Stimulated activated CD4-positive, alpha-beta T cell treated with anti-CD3 and anti-CD28 coated beads, Interleukin-4, amount 100 ng/mL, for 4 hours (primary cell): ENCODE measurements at regions not wholly inside any gene's neighbourhood (a gene's known extent, or its start where the extent isn't known, plus 50 kb on each side); places are given as distances from the start of the nearest gene placed in this dataset.

Experiments
- DNase-seq, 2 experiments: peaks; one replicate each; pipeline ENCODE4 v3.0.0-alpha.2; 2020

GRCh38 chr9:108483676-108484075 is 372.1 kb downstream of the ACTL7B start:
- no peak for DNase-seq

- no peak for DNase-seq
These were observed 375.7 kb downstream of the ACTL7B start for GRCh38 chr9:108479989-108480652.

DNA sequence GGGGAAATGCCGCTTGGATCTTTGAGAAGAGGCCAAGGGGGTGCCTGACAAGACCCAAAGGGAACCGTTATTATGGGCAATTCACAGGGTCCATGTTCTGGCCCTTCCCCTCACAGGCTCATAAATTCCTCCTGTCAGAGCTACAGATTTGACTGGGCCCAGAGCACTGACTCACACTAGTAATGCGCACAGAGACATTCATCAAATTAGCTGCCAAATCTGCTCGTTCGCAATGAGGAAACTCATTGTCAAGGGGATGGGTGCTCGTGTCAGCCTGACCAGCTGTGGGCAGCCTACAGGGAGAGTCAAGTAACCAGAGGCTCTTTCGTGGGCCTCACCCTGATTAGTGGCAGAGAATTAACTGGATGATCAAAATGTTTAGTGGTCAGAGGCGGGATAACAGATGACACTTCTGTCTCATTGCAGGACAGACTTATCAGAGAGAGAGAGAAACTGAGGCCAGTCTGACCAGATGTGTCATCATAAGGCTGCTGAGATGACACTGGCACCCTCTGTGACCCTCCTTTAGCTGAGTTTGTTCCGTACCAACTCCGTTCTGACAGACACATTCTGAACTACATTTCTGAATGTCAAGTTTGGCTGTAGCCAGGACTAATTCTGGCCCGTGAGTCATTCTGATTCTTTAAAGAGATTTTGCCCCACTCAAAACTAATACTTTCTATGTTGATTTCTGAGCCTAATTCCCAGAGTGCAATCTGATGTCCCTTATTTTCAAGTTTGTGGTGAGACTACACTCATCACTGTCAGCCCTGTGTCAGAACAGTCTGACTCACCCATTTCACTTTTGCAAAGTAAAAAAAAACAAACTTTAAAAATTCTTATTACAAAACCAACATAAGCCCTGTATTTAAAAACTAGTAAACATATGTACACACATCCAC is 377.1 kb downstream of the ACTL7B start:
- no peak for DNase-seq

DNA sequence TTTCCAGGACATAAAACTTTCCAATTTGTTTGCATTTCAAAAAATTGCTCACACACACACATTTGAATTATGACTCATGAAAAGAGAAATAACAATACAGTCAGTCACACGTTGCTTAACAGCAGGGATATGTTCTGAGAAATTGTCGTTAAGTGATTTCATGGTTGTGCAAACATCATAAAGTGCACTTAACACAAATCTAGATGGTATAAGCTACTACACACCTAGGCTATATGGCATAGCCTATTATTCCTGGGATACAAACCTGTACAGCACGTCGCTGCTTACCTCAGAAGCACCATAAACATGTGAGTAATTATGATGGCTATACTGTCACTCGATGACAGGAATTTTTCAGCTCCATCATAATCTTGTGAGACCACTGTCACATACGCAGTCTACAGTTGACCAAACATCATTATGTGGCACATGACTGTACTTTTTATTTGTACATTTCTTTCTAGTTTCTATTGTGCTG is 378.2 kb downstream of the ACTL7B start:
- DNase-seq = no peak

- no peak for DNase-seq
These were observed 379.2 kb downstream of the ACTL7B start for GRCh38 chr9:108476574-108476973.

DNA sequence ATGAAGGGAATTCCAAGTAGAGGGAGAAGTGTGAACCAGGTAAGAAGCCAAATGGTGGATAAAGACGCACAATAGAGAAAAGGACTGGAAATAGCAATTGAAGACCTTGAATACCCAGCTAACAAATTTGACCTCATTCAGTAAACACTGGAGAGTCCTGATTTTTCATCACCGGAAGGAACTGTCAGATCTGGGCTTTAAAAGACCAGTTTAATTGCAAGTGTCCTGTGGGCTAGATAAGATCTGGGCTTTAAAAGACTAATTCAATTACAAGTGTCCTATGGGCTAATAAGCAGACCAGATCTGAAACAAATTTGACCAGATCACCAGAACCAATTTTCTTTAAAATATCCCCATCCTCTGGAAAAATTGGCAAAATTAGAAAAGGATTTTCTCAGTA is 380.0 kb downstream of the ACTL7B start:
- DNase-seq = no peak

GRCh38 chr9:108474356-108474755 is 381.4 kb downstream of the ACTL7B start:
- DNase-seq = no peak

DNA sequence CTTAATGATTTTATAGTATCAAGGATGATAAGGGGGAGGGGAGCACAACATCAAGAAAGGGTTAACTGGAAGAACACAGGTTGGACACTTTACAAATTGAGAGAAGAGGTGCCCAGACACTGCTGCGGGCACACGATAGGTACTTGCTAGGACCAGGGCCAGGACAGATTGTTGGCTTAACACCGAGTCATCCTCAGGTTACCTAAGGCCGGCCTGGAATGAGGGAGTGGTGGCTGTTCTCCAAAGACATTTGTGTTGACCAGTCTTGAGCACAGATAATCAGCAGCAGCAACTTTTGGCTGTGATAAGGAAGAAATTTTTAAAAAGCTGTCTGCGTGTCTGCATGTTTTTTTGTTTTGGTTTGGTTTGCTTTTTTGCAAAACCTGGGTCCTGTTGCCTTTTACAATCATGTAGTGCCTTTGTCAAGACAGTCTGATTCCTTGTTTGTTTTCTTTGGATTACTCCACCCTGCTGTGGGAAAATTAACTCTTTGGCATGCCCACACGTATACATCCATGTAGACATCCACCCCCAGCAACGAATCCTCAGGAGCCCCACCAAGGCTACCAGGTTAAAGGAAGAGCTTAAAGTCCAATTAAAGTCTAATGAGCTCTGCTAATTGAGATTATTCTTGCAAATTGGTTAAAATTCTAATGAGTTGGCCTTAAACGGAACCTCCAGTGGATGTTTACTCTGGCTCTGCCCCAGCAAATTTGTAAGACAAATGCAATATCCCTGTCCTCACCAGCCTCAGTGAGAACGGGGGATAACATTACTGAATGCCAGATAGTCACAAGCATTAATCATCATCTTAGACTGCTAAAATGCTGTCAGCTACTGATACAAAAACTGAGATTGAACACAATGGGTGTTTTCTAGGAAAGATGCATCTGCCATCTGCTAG is 382.3 kb downstream of the ACTL7B start:
- no peak for DNase-seq

DNA sequence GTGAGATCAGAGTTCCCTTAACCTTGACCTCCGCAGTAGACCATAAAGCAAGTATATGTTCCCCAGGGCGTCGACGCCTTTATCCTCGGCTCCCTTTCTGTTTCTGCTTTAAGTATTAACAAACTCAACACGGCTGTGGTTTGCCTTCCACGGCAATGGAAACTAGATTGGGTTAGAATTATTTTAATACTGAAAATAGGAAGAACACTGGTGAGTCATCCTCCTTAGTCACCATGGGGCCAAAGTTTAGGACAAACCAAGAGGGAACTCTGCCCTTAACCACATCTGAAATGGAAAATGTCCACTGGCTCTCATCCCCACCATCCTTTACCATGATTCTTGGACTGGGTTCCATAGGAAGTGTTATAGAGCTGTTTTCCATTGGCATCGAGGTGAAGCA is 386.1 kb downstream of the ACTL7B start:
- DNase-seq = no peak

DNA sequence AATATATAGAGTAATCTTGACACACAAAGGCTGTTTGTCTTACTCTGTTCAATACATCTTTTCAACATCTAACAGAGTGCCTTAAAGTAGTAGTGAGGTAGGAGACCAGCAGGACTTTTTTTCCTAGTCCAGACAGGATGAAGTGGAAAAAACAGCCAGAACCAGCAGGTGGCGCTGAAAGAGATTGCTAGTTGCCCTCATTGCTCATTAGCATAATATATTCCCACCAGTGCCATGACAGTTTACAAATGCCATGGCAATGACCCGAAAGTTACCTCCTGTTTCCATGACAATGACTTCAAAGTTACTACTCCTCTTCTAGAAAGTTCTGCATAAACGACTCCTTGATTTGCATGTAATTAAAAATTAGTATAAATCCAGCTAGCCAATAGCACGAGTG is 387.4 kb downstream of the ACTL7B start:
- no peak for DNase-seq

DNA sequence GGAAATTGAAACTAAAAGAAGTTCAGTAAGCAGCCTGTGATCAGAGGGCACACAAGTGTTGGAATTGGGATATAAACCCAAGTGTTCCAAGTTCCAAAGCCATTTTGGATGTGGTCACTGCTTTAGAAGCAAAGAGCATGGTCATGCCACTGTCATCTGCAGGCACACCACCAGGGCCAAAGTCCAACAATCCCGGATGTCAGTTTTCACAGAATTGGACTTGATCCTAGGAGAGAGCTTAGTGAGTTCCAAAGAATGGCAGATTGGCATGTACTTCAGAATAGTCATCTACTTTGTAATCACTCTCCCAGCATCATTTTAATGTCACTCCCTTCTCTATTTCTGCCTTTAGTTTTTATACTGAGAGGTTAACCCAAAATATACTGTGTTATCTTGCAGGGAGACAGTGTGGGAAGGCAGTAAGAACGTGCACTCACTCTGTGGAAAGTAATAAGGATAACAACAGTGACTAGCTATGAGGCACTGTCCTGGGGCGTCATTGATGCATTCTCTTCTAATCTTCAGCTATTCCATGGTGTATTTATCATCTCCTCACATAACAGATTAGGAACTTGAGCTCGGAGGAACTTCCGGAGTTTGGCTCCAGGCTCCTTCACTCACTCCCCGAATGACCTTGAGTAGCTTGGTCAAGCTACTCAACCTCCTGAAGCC is 388.0 kb downstream of the ACTL7B start:
- DNase-seq = no peak

DNA sequence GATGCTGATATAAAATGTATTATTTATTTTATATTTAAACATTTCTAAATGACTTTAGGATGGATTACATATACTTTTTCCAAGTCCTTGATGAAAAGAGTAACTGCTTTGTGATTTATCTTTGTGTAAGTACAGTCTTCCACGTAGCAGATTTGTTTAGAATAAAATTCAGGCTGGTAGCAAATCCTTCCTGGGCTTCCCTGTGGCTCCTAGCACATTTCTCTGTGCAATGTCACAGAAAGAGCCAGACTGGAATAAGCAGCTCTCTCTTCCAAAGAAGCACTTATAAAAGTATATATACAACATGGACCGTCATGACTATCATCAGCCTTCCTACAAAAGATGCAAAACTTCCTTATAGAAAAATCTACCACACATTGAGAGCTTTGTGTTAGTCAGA is 388.6 kb downstream of the ACTL7B start:
- no peak for DNase-seq

DNA sequence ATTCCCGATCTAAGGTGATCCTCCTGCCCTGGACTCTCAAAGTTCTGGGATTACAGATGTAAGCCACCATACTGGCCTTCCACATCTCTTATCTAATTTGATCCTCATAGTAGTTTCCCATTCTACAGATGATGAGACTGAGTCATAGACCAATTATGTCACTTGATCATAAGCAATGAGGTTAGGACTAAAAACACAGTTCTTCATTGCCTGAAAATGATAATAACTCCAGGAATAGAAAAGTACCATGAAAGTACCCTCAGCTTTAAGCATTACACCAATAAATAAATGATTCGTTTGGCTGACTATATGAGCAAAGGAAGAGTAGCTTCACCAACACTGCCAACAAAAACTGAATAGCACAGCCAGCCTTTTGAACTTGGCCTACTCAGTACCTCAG is 389.5 kb downstream of the ACTL7B start:
- no peak for DNase-seq

- no peak for DNase-seq
These were observed 391.7 kb downstream of the ACTL7B start for GRCh38 chr9:108463932-108464606.

DNA sequence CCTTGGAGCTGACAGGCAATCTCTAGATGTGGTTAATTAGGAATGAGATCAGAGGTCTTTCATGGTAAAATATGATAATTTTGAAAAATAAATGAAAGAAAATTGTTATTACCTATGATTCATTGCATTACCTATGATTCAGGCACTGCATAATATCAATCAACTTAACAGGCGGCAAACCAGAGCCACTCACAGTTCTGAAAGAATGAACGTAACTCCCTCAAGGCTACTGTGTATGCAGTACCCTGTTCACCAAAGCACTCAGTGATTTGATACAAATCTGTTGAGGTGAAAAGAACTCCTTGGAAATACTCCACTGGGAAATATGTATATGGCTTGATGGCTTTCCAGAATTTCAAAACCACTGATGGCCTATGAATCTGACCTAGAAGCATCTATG is 398.9 kb downstream of the ACTL7B start:
- DNase-seq = no peak

DNA sequence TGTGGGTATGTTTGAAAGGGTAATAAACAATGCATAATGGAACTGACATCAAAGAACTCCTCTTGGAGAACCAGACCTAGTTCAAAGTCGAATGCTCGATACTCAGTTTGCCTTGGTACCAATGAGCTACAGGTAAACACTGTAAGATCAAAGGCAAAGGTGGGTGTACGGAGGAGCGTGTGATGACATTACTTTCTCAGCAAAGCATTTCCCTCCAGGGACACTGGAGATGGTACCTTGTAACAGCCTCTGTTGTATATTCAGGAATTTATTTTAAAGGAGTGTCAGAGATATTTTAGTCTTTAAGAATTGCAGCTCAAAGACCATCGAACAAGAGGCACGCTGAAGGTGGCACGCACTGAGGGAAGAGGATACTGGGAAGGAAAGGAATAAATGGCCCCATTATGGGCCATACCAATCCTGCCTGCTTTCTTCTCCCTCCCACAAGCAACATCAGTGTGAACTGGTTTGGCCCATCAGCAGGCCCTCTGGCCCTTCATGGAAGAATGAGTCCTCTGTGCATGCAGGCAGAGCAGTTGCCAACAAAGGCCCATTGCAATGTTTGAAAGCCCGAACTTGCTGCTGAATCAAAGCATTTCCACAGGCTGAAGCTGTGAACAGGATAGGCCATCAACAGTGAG is 410.2 kb downstream of the ACTL7B start:
- DNase-seq = no peak

DNA sequence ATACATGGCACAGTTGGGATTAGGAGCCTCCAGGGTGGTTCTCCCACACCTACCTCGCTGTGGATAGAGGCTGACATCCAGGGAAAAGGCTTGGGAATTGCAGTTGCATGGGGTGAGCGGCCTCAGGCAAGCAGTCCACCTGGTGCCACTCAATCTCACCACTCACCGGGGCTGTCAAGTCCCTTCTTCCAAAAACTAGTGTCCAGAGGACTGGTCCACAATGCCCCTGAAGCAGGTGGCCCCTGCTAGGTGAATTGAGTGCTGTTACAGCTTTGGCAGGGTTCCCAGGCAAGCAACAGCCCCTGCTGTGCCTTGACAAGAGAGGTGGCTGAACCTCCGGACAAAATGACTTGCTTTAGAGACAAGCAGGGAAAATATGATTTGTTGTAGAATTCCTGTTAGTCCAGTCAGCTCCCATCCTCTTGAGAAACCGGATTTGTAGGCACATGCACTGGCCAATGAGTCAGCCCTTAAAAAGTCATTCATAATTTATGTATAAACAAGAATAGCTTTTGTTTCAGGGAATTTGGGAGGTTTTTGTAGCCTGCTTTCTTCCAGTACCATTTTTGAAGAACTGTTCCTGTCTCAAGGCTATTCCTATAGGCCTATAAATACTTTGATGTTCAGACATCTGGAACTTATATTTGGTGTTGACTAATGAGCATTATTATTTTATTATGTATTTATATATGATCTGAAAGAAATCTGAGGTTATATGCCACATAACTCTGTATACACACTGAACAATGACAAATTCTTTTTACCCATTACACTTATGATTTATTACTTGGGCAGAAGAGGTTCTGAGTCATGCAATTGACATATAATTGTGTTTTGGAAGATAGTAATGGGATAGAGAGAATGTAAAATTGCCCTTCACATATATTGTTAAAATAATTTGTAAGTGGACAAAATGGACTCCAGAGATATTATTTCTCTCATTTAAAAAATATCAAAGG is 411.1 kb downstream of the ACTL7B start:
- DNase-seq = no peak

DNA sequence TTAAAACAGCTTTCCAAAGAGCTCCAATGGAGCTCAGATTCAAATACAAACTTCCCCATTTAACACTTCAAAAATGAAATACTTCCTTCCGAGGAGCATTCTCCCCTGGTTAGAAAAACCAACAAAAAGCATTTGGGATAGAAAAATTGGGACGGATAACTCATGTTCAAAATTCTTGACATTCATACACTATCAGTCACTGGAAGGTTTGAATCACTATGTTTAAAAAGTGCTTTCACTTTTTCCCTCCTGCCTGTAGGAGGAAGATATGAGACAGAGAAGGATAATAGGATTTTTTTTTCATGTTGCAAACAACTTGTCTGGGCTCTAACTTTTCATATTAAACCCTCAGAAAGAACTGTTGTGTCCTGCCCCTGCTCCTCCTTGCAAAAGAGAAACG is 412.0 kb downstream of the ACTL7B start:
- DNase-seq = no peak

DNA sequence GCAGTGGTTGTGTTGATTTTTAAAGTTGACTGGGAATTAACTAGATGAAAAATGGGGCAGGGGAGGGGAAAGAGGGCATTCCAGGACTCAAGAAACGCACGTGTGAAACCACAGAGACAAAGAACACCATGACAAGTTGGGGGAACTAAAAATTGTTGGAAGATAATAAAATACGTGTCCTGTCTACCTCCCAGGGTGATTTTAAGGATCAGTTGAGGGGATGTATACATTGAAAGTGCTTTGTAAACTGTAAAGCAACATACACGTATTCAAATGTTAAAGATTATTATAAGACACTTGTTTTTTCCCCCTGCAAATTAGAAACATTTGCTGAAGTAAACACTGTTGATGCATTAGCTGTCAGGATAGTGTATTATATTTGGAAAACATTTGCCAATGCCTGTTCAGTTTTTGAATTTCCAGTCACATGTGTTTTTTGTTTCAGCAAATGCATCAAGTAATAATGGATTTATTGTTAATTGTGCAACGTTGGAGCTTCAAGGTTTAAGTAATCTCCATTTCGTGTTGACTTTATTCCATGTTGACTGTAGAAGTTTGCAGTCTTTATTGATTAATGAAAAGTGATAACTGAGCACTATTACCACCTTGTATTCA is 412.7 kb downstream of the ACTL7B start:
- DNase-seq = no peak

DNA sequence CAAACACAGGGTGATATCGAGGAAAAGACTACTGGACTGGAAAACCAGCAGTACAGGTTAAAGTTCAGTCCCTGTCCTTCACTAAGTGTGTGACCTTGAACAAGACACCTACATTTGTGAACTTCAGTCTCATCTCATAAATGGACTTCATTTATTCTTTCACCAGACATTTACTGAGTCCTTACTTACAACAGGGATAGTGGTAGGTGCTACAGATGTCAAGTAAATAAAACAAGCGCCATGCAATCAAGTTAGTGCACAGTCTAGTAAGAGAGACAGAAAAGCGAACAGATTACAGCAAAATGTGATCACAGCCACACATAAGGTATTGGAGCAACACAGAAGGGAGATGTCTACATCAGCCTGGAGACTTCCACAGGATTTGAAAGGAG is 413.2 kb downstream of the ACTL7B start:
- DNase-seq = no peak
